ENCODE measurements at regions not wholly inside any gene's neighbourhood (a gene's known extent, or its start where the extent isn't known, plus 50 kb on each side); places are given as distances from the start of the nearest gene placed in this dataset.
"Not testable (repeated sequence)": the region's sequence is repeated elsewhere in the genome, so short reads cannot be mapped to it uniquely, and the experiment has no call there.

GRCh38 chr21:35397781-35398180, 348.7 kb upstream of the RUNX1 start:
- Histone ChIP-seq H3K4me1 (ENCODE audit: control insufficient read depth in 1 of 2, insufficient read depth in 2 of 2, low read length in 2 of 2) (no peaks in the 10 kb centered on the region), H3K4me3 (ENCODE audit: low read depth in 1 of 2, low read length in 2 of 2) (no peak overlapping the region), H3K9me3 (ENCODE audit: control insufficient read depth in 1 of 2, low read length in 2 of 2) (no peaks in the 10 kb centered on the region), H3K27ac (ENCODE audit: low read length) (no peak overlapping the region), H3K36me3 (ENCODE audit: control insufficient read depth in 1 of 2, insufficient read depth in 2 of 2, low read length in 2 of 2) (no peaks in the 10 kb centered on the region), H3K27me3 (ENCODE audit: low read depth, low read length) (no peaks in the 10 kb centered on the region)

DNA sequence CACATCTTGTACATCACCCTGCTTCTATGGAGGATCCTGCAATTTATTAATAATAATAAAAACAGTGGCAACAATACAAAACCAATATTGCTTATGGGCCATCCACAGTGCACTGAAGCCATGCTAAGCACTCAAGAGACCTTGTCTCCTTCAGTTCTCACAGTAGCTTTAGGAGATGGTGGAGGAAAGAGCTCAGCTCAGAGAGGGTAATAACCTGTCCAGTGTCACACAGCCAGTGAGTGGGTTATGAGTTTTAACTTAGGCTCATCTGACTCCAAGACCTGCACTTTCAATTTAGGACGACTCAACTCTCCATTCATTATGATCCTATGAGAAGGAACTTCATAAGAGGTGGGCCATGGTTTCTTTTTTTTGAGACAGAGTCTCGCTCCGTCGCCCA, 347.6 kb upstream of the RUNX1 start:
- Histone ChIP-seq H3K27ac (ENCODE audit: low read length) (no peak overlapping the region), H3K4me3 (ENCODE audit: low read depth in 1 of 2, low read length in 2 of 2) (no peak overlapping the region), H3K36me3 (ENCODE audit: control insufficient read depth in 1 of 2, insufficient read depth in 2 of 2, low read length in 2 of 2) (no peaks in the 10 kb centered on the region), H3K4me1 (ENCODE audit: control insufficient read depth in 1 of 2, insufficient read depth in 2 of 2, low read length in 2 of 2) (no peaks in the 10 kb centered on the region), H3K27me3 (ENCODE audit: low read depth, low read length) (no peaks in the 10 kb centered on the region), H3K9me3 (ENCODE audit: control insufficient read depth in 1 of 2, low read length in 2 of 2) (no peaks in the 10 kb centered on the region)

DNA sequence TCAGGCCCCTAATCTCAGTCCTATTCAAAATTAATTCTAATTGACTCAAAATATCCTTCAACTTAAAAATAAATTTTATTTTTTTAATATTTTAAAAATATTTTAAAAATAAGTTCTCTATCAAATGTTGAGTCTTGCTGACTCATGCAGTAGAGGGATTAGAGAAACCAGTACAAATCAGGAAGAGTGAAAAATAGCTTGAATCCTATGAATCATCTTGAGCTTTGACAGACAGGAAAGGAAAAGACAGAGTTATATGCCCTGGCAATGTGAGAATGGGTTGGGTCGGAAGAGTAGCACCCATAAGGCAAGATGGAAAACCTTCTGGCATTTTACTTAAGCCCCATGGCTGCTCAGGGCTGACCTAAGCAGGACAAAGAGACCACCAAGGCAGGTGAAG, 346.6 kb upstream of the RUNX1 start:
- no peaks in the 10 kb centered on the region for H3K27me3 ChIP-seq (ENCODE audit: low read depth, low read length)
- no peaks in the 10 kb centered on the region for H3K36me3 ChIP-seq (ENCODE audit: control insufficient read depth in 1 of 2, insufficient read depth in 2 of 2, low read length in 2 of 2)
- H3K4me1 ChIP-seq (ENCODE audit: control insufficient read depth in 1 of 2, insufficient read depth in 2 of 2, low read length in 2 of 2), result no peaks in the 10 kb centered on the region
- H3K4me3 ChIP-seq (ENCODE audit: low read depth in 1 of 2, low read length in 2 of 2), result no peak overlapping the region
- no peak overlapping the region for H3K27ac ChIP-seq (ENCODE audit: low read length)
- no peaks in the 10 kb centered on the region for H3K9me3 ChIP-seq (ENCODE audit: control insufficient read depth in 1 of 2, low read length in 2 of 2)

- Histone ChIP-seq H3K27me3 (ENCODE audit: low read depth, low read length) (no peaks in the 10 kb centered on the region), H3K4me3 (ENCODE audit: low read depth in 1 of 2, low read length in 2 of 2) (no peak overlapping the region), H3K4me1 (ENCODE audit: control insufficient read depth in 1 of 2, insufficient read depth in 2 of 2, low read length in 2 of 2) (no peaks in the 10 kb centered on the region), H3K36me3 (ENCODE audit: control insufficient read depth in 1 of 2, insufficient read depth in 2 of 2, low read length in 2 of 2) (no peaks in the 10 kb centered on the region), H3K9me3 (ENCODE audit: control insufficient read depth in 1 of 2, low read length in 2 of 2) (no peaks in the 10 kb centered on the region), H3K27ac (ENCODE audit: low read length) (no peak overlapping the region)
These were observed 345.7 kb upstream of the RUNX1 start for GRCh38 chr21:35394634-35395369.

GRCh38 chr21:35394049-35394448, 344.9 kb upstream of the RUNX1 start:
- H3K36me3 ChIP-seq (ENCODE audit: control insufficient read depth in 1 of 2, insufficient read depth in 2 of 2, low read length in 2 of 2), result no peaks in the 10 kb centered on the region
- no peaks in the 10 kb centered on the region for H3K27me3 ChIP-seq (ENCODE audit: low read depth, low read length)
- no peak overlapping the region for H3K4me3 ChIP-seq (ENCODE audit: low read depth in 1 of 2, low read length in 2 of 2)
- H3K27ac ChIP-seq (ENCODE audit: low read length), result no peak overlapping the region
- H3K4me1 ChIP-seq (ENCODE audit: control insufficient read depth in 1 of 2, insufficient read depth in 2 of 2, low read length in 2 of 2), result no peaks in the 10 kb centered on the region
- no peaks in the 10 kb centered on the region for H3K9me3 ChIP-seq (ENCODE audit: control insufficient read depth in 1 of 2, low read length in 2 of 2)

GRCh38 chr21:35390013-35390776, 341.1 kb upstream of the RUNX1 start:
- Histone ChIP-seq H3K27ac (ENCODE audit: low read length) (no peak overlapping the region), H3K9me3 (ENCODE audit: control insufficient read depth in 1 of 2, low read length in 2 of 2) (no peaks in the 10 kb centered on the region), H3K27me3 (ENCODE audit: low read depth, low read length) (no peaks in the 10 kb centered on the region), H3K4me3 (ENCODE audit: low read depth in 1 of 2, low read length in 2 of 2) (no peak overlapping the region), H3K36me3 (ENCODE audit: control insufficient read depth in 1 of 2, insufficient read depth in 2 of 2, low read length in 2 of 2) (no peaks in the 10 kb centered on the region), H3K4me1 (ENCODE audit: control insufficient read depth in 1 of 2, insufficient read depth in 2 of 2, low read length in 2 of 2) (no peaks in the 10 kb centered on the region)

- Histone ChIP-seq H3K4me1 (ENCODE audit: control insufficient read depth in 1 of 2, insufficient read depth in 2 of 2, low read length in 2 of 2) (no peaks in the 10 kb centered on the region), H3K9me3 (ENCODE audit: control insufficient read depth in 1 of 2, low read length in 2 of 2) (no peaks in the 10 kb centered on the region), H3K27me3 (ENCODE audit: low read depth, low read length) (no peaks in the 10 kb centered on the region), H3K4me3 (ENCODE audit: low read depth in 1 of 2, low read length in 2 of 2) (no peak overlapping the region), H3K27ac (ENCODE audit: low read length) (no peak overlapping the region), H3K36me3 (ENCODE audit: control insufficient read depth in 1 of 2, insufficient read depth in 2 of 2, low read length in 2 of 2) (no peaks in the 10 kb centered on the region)
These were observed 337.5 kb upstream of the RUNX1 start for GRCh38 chr21:35386491-35387079.

DNA sequence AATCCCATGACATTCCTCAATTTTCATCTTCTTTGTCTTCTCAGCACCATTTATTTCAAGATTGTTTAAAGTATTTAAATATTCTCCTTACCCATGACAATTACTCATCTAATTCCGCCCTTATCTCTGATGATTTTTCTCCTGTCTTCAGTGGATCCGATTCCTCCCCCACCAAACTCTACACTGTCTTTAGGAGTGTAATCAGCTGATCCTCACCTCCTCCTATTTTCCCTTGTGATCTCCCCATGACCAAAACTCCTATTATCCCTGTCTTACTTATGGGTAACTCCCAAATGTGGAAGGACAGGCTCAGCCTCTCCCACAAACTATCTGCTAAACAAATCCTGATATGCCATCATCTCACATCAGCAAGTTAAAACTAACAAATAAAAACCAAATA, 335.3 kb upstream of the RUNX1 start:
- Histone ChIP-seq H3K36me3 (ENCODE audit: control insufficient read depth in 1 of 2, insufficient read depth in 2 of 2, low read length in 2 of 2) (no peaks in the 10 kb centered on the region), H3K27me3 (ENCODE audit: low read depth, low read length) (no peaks in the 10 kb centered on the region), H3K4me3 (ENCODE audit: low read depth in 1 of 2, low read length in 2 of 2) (no peak overlapping the region), H3K9me3 (ENCODE audit: control insufficient read depth in 1 of 2, low read length in 2 of 2) (no peaks in the 10 kb centered on the region), H3K27ac (ENCODE audit: low read length) (no peak overlapping the region), H3K4me1 (ENCODE audit: control insufficient read depth in 1 of 2, insufficient read depth in 2 of 2, low read length in 2 of 2) (no peaks in the 10 kb centered on the region)

DNA sequence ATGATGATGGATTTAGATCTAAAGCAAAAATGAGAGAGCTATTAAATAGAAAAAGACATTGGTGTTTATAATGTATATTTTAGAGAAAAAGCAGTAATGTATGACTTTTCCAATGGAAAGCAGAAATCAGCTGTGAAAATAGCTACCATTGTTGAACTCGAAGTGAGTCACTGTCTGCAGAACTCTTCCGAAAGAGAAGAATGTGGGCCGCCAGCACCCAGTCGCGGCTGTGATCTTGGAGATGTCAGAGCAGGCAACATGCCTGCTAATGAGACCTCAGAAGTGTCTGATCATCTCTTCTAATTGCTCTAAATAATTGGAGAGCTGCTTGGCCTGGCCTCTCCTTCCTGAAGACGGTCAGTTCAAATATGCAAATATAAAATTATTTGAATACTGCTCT, 333.6 kb upstream of the RUNX1 start:
- no peak overlapping the region for H3K4me3 ChIP-seq (ENCODE audit: low read depth in 1 of 2, low read length in 2 of 2)
- H3K36me3 ChIP-seq (ENCODE audit: control insufficient read depth in 1 of 2, insufficient read depth in 2 of 2, low read length in 2 of 2), result no peaks in the 10 kb centered on the region
- H3K27me3 ChIP-seq (ENCODE audit: low read depth, low read length), result no peaks in the 10 kb centered on the region
- no peaks in the 10 kb centered on the region for H3K9me3 ChIP-seq (ENCODE audit: control insufficient read depth in 1 of 2, low read length in 2 of 2)
- no peaks in the 10 kb centered on the region for H3K4me1 ChIP-seq (ENCODE audit: control insufficient read depth in 1 of 2, insufficient read depth in 2 of 2, low read length in 2 of 2)
- no peak overlapping the region for H3K27ac ChIP-seq (ENCODE audit: low read length)

- Histone ChIP-seq H3K4me3 (ENCODE audit: low read depth in 1 of 2, low read length in 2 of 2) (no peak overlapping the region), H3K36me3 (ENCODE audit: control insufficient read depth in 1 of 2, insufficient read depth in 2 of 2, low read length in 2 of 2) (no peaks in the 10 kb centered on the region), H3K27ac (ENCODE audit: low read length) (no peak overlapping the region), H3K4me1 (ENCODE audit: control insufficient read depth in 1 of 2, insufficient read depth in 2 of 2, low read length in 2 of 2) (no peaks in the 10 kb centered on the region), H3K27me3 (ENCODE audit: low read depth, low read length) (no peaks in the 10 kb centered on the region), H3K9me3 (ENCODE audit: control insufficient read depth in 1 of 2, low read length in 2 of 2) (no peaks in the 10 kb centered on the region)
These were observed 332.7 kb upstream of the RUNX1 start for GRCh38 chr21:35381743-35382310.

DNA sequence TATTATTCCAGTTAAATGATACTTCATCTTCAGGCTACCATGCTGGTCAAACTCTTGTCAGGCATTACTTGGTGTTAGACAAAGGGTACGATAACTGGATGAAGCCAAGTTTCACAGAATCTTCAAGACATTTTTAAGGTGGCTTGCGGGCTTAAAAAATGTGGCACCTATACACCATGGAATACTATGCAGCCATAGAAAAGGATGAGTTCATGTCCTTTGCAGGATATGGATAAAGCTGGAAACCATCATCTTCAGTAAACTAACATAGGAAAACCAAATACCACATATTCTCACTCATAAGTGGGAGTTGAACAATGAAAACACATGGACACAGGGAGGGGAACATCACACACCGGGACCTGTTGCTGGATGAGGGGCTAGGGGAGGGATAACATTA, 331.2 kb upstream of the RUNX1 start:
- H3K27me3 ChIP-seq (ENCODE audit: low read depth, low read length); H3K36me3 ChIP-seq (ENCODE audit: control insufficient read depth in 1 of 2, insufficient read depth in 2 of 2, low read length in 2 of 2); H3K4me1 ChIP-seq (ENCODE audit: control insufficient read depth in 1 of 2, insufficient read depth in 2 of 2, low read length in 2 of 2); H3K27ac ChIP-seq (ENCODE audit: low read length); H3K4me3 ChIP-seq (ENCODE audit: low read depth in 1 of 2, low read length in 2 of 2); H3K9me3 ChIP-seq (ENCODE audit: control insufficient read depth in 1 of 2, low read length in 2 of 2): not testable (repeated sequence)
